ENCODE measurements at regions not wholly inside any gene's neighbourhood (a gene's known extent, or its start where the extent isn't known, plus 50 kb on each side); places are given as distances from the start of the nearest gene placed in this dataset.
A peak's percentile ranks its signal among the peaks of the same experiment; 100 is the strongest.

- intact Hi-C loops (cut with micrococcal nuclease) = no loop called here
- DNase-seq = no peak
- ATAC-seq = no peak
Observed at GRCh38 chr5:3858524-3858923, 262.9 kb downstream of the IRX1 start.

GRCh38 chr5:3862906-3863305, 267.3 kb downstream of the IRX1 start:
- no peak for ATAC-seq
- intact Hi-C loops (cut with micrococcal nuclease) = no loop called here
- no peak for DNase-seq

- ATAC-seq (no peak), DNase-seq (no peak)
- intact Hi-C loops (cut with micrococcal nuclease) = no loop called here
Observed at GRCh38 chr5:3875144-3875543, 279.5 kb downstream of the IRX1 start.

GRCh38 chr5:3878267-3878666, 282.6 kb downstream of the IRX1 start:
- intact Hi-C loops (cut with micrococcal nuclease) = no loop called here
- no peak for ATAC-seq
- DNase-seq = no peak

GRCh38 chr5:3883040-3883439, 287.4 kb downstream of the IRX1 start:
- intact Hi-C loops (cut with micrococcal nuclease) = no loop called here
- DNase-seq = no peak
- no peak for ATAC-seq

- ATAC-seq (no peak), DNase-seq (no peak)
- intact Hi-C loops (cut with micrococcal nuclease) = no loop called here
Observed at GRCh38 chr5:3886524-3887451, 291.2 kb downstream of the IRX1 start.

GRCh38 chr5:3888310-3888709, 292.7 kb downstream of the IRX1 start:
- ATAC-seq = no peak
- DNase-seq = no peak

GRCh38 chr5:3889412-3890142, 293.9 kb downstream of the IRX1 start:
- DNase-seq (no peak), ATAC-seq (no peak)
- intact Hi-C loops (cut with micrococcal nuclease) = no loop called here

More at GRCh38 chr5:3888310-3888709, 292.7 kb downstream of the IRX1 start:
- intact Hi-C loops (cut with micrococcal nuclease) = no loop called here

GRCh38 chr5:3891113-3891512, 295.5 kb downstream of the IRX1 start:
- DNase-seq = no peak
- ATAC-seq = no peak
- intact Hi-C loops (cut with micrococcal nuclease) = no loop called here

- DNase-seq (no peak), ATAC-seq (no peak)
- intact Hi-C loops (cut with micrococcal nuclease) = no loop called here
Observed at GRCh38 chr5:3893527-3893926, 297.9 kb downstream of the IRX1 start.

- ATAC-seq = peak; percentile 40
- intact Hi-C loops (cut with micrococcal nuclease) = no loop called here
- DNase-seq = no peak
Observed at GRCh38 chr5:3893975-3894374, 298.3 kb downstream of the IRX1 start.

- intact Hi-C loops (cut with micrococcal nuclease) = no loop called here
- ATAC-seq = no peak
- no peak for DNase-seq
Observed at GRCh38 chr5:3896098-3896497, 300.5 kb downstream of the IRX1 start.

- intact Hi-C loops (cut with micrococcal nuclease) = no loop called here
- no peak for ATAC-seq
- no peak for DNase-seq
Observed at GRCh38 chr5:3899093-3899492, 303.5 kb downstream of the IRX1 start.

- intact Hi-C loops (cut with micrococcal nuclease) = no loop called here
- ATAC-seq = no peak
- DNase-seq = no peak
Observed at GRCh38 chr5:3904584-3904983, 309.0 kb downstream of the IRX1 start.

GRCh38 chr5:3905031-3905430, 309.4 kb downstream of the IRX1 start:
- no peak for ATAC-seq
- intact Hi-C loops (cut with micrococcal nuclease) = no loop called here

GRCh38 chr5:3905521-3905920, 309.9 kb downstream of the IRX1 start:
- ATAC-seq (no peak), DNase-seq (no peak)
- intact Hi-C loops (cut with micrococcal nuclease) = no loop called here

More at GRCh38 chr5:3905031-3905430, 309.4 kb downstream of the IRX1 start:
- no peak for DNase-seq

GRCh38 chr5:3911111-3911510, 315.5 kb downstream of the IRX1 start:
- no peak for DNase-seq
- intact Hi-C loops (cut with micrococcal nuclease) = no loop called here
- ATAC-seq = no peak

- DNase-seq (no peak), ATAC-seq (no peak)
- intact Hi-C loops (cut with micrococcal nuclease) = no loop called here
Observed at GRCh38 chr5:3911773-3912172, 316.1 kb downstream of the IRX1 start.

- no peak for ATAC-seq
- DNase-seq = no peak
- intact Hi-C loops (cut with micrococcal nuclease) = no loop called here
Observed at GRCh38 chr5:3912790-3913189, 317.2 kb downstream of the IRX1 start.

GRCh38 chr5:3913279-3913678, 317.6 kb downstream of the IRX1 start:
- ATAC-seq = no peak
- intact Hi-C loops (cut with micrococcal nuclease) = no loop called here
- no peak for DNase-seq

GRCh38 chr5:3925022-3925421, 329.4 kb downstream of the IRX1 start:
- no peak for ATAC-seq
- intact Hi-C loops (cut with micrococcal nuclease) = no loop called here
- no peak for DNase-seq
